Psoas muscle (tissue), 7 donors: ENCODE measurements at regions not wholly inside any gene's neighbourhood (a gene's known extent, or its start where the extent isn't known, plus 50 kb on each side); places are given as distances from the start of the nearest gene placed in this dataset.
"Not testable (repeated sequence)": the region's sequence is repeated elsewhere in the genome, so short reads cannot be mapped to it uniquely, and the experiment has no call there.

Experiments used
- ATAC-seq, 4 donors: fragments of 200-7000 bp; cut with Tn5 transposase; one replicate each; pipeline ENCODE4 v1.9.1; 2020; ENCODE audit warnings: moderate library complexity in 3 of 4, mild to moderate bottlenecking in 2 of 4
- DNase-seq, 2 donors: peaks; one replicate each; pipeline ENCODE4 v3.0.0-alpha.2; 2020
- H3K27ac ChIP-seq: fragments of 200-600 bp; one replicate; pipeline ENCODE4 v1.8.0; 2022
- H3K27me3 ChIP-seq, 3 donors: fragments of 200-600 bp in 1 of 3; one replicate each; pipeline versions ENCODE4 v1.6.1 to v1.8.0; 2013 to 2022; ENCODE audit warnings: low read length in 2 of 3, mild to moderate bottlenecking in 2 of 3, moderate library complexity in 1 of 3; ENCODE audit not compliant: insufficient read depth in 3 of 3
- H3K36me3 ChIP-seq, 2 donors: fragments of 200-600 bp in 1 of 2; one replicate each; pipeline versions ENCODE4 v1.6.1 to v1.8.0; 2013 to 2022; ENCODE audit warnings: low read depth in 1 of 2, mild to moderate bottlenecking in 1 of 2, moderate library complexity in 1 of 2; ENCODE audit not compliant: insufficient read depth in 1 of 2
- H3K4me1 ChIP-seq: fragments of 200-600 bp; one replicate; pipeline ENCODE4 v1.8.0; 2022
- H3K4me3 ChIP-seq: fragments of 200-600 bp; one replicate; pipeline ENCODE4 v1.8.0; 2022; ENCODE audit warnings: mild to moderate bottlenecking
- H3K9me3 ChIP-seq: fragments of 200-600 bp; one replicate; pipeline ENCODE4 v1.8.0; 2022
- CTCF ChIP-seq: fragments of 200-600 bp; IDR thresholded peaks from one replicate; pipeline ENCODE4 v1.8.0; 2022; ENCODE audit warnings: antibody characterized with exemption
- WGBS, 3 donors: extraction: QIAGEN DNeasy Blood & Tissue Kit; methylation state at CpG; one replicate each; pipeline versions ENCODE4 v1.1.6 to v1.1.7; 2013; 5-methylcytosine and 5-hydroxymethylcytosine counted together
- intact Hi-C, 2 donors: fragments of 100-400 bp; cut with DNase I; formaldehyde crosslinking; loops; one replicate each; pipeline versions ENCODE4 v1.11.0 to v1.14.2; 2022
- donor health status: healthy with polysubstance abuse.
- donor health status: DM: no; HTN: no; CAD: no; lungs with moderate emphysema.
- donor health status: Bipolar disorder and iron deficiency.
- donor health status: healthy.
- donor health status: DM: yes; HTN: yes; CAD: no.
- donor health status: DM: no; HTN: no; CAD: no.
- donor health status: DM: yes; HTN: yes; CAD: no.

- ATAC-seq (no peak), DNase-seq (no peak)
- H3K27ac ChIP-seq, result no peak overlapping the region
- no peaks in the 10 kb centered on the region for H3K9me3 ChIP-seq
- H3K36me3 ChIP-seq, result no peaks in the 10 kb centered on the region
- H3K4me1 ChIP-seq, result no peaks in the 10 kb centered on the region
- 64 to 72% (median 65%) methylated on average over 5 of the region's 5 CpGs for WGBS, 3 donors
- no peak for TF ChIP-seq CTCF
- H3K4me3 ChIP-seq, result no peak overlapping the region
- no peaks in the 10 kb centered on the region for H3K27me3 ChIP-seq
- intact Hi-C loops, result no loop called here
Measured at GRCh38 chr6:159555082-159555875, 137.8 kb downstream of the SOD2 start.

- H3K27me3 ChIP-seq, result no peaks in the 10 kb centered on the region
- no peaks in the 10 kb centered on the region for H3K4me1 ChIP-seq
- no peak for DNase-seq
- WGBS, 3 donors, result 57 to 61% (median 60%) methylated on average over 2 of the region's 2 CpGs
- intact Hi-C loops, result no loop called here
- no peak for ATAC-seq
- no peak overlapping the region for H3K27ac ChIP-seq
- no peaks in the 10 kb centered on the region for H3K9me3 ChIP-seq
- H3K4me3 ChIP-seq, result no peak overlapping the region
- H3K36me3 ChIP-seq, result no peaks in the 10 kb centered on the region
- no peak for TF ChIP-seq CTCF
Measured at GRCh38 chr6:159541296-159541695, 151.7 kb downstream of the SOD2 start.

GRCh38 chr6:159540883-159541282, 152.2 kb downstream of the SOD2 start:
- ATAC-seq, result peak in 1 of 4 donors; percentile 24

GRCh38 chr6:159540152-159540551, 152.9 kb downstream of the SOD2 start:
- no peak overlapping the region for H3K4me3 ChIP-seq
- H3K9me3 ChIP-seq, result no peaks in the 10 kb centered on the region
- 43 to 51% (median 49%) methylated on average over 12 of the region's 12 CpGs for WGBS, 3 donors
- no peak for DNase-seq
- H3K27me3 ChIP-seq, result no peaks in the 10 kb centered on the region
- ATAC-seq, result peak in 3 of 4 donors; percentile 36 to 44 (median 40)
- H3K36me3 ChIP-seq, result no peaks in the 10 kb centered on the region
- TF ChIP-seq CTCF, result no peak
- H3K4me1 ChIP-seq, result no peaks in the 10 kb centered on the region
- no peak overlapping the region for H3K27ac ChIP-seq
- intact Hi-C loops, result no loop called here

More at GRCh38 chr6:159540883-159541282, 152.2 kb downstream of the SOD2 start:
- intact Hi-C loops, result no loop called here
- H3K4me1 ChIP-seq, result no peaks in the 10 kb centered on the region
- no peak overlapping the region for H3K27ac ChIP-seq
- WGBS, 3 donors, result 60 to 72% (median 64%) methylated on average over 6 of the region's 6 CpGs
- H3K9me3 ChIP-seq, result no peaks in the 10 kb centered on the region
- DNase-seq, result no peak
- no peaks in the 10 kb centered on the region for H3K36me3 ChIP-seq
- TF ChIP-seq CTCF, result no peak
- H3K4me3 ChIP-seq, result no peak overlapping the region
- H3K27me3 ChIP-seq, result no peaks in the 10 kb centered on the region

GRCh38 chr6:159538031-159538430, 155.0 kb downstream of the SOD2 start:
- H3K27ac ChIP-seq, H3K27me3 ChIP-seq, H3K4me3 ChIP-seq, H3K4me1 ChIP-seq, H3K9me3 ChIP-seq, DNase-seq, intact Hi-C loops, ATAC-seq, H3K36me3 ChIP-seq: not testable (repeated sequence)
- 96 to 100% (median 100%) methylated on average over 1 of the region's 1 CpG for WGBS, 3 donors
